ENCODE measurements at regions not wholly inside any gene's neighbourhood (a gene's known extent, or its start where the extent isn't known, plus 50 kb on each side); places are given as distances from the start of the nearest gene placed in this dataset.

DNA sequence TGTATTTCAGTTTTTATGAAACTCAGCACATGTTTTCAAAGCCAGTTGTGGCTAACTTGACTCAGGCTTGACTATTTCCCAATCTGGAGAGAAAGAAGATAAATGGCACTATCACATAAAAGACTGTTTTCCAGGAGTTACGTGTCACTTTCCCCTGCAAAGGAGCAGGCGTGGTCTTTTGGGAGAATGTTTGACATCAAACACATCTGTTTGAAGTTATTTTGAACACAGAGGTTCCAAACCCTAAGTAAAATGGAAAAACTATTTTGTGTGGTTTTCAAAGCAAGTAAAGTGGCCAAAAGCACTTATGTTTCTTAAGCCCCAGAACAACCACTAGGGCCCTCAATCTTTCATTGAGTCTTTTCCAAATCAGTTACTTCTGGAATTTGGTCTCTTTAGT is 89.7 kb downstream of the FOXF2 start:
- no peak overlapping the region for H3K27ac ChIP-seq
- no peaks in the 10 kb centered on the region for H3K27me3 ChIP-seq (ENCODE audit: insufficient read depth, low read depth)
- H3K9ac ChIP-seq = no peak overlapping the region
- no peak overlapping the region for H2AFZ ChIP-seq (ENCODE audit: low read depth)
- H3K4me1 ChIP-seq (ENCODE audit: low read depth, poor library complexity, severe bottlenecking) = no peaks in the 10 kb centered on the region
- no peaks in the 10 kb centered on the region for H4K20me1 ChIP-seq (ENCODE audit: insufficient read depth)
- no peak overlapping the region for H3K4me3 ChIP-seq (IDR thresholded peaks at IDR 0.05; ENCODE audit: insufficient read depth, low read depth, low read length)
- no peak overlapping the region for H3K4me2 ChIP-seq
- TF ChIP-seq, protein P1, sequence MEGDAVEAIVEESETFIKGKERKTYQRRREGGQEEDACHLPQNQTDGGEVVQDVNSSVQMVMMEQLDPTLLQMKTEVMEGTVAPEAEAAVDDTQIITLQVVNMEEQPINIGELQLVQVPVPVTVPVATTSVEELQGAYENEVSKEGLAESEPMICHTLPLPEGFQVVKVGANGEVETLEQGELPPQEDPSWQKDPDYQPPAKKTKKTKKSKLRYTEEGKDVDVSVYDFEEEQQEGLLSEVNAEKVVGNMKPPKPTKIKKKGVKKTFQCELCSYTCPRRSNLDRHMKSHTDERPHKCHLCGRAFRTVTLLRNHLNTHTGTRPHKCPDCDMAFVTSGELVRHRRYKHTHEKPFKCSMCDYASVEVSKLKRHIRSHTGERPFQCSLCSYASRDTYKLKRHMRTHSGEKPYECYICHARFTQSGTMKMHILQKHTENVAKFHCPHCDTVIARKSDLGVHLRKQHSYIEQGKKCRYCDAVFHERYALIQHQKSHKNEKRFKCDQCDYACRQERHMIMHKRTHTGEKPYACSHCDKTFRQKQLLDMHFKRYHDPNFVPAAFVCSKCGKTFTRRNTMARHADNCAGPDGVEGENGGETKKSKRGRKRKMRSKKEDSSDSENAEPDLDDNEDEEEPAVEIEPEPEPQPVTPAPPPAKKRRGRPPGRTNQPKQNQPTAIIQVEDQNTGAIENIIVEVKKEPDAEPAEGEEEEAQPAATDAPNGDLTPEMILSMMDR (conservative IDR thresholded peaks at IDR 0.05; ENCODE audit: low read depth, low read length) = no peak
- no peaks in the 10 kb centered on the region for H3K36me3 ChIP-seq (ENCODE audit: insufficient read depth)
- H3K79me2 ChIP-seq (ENCODE audit: insufficient read depth, low read depth) = no peaks in the 10 kb centered on the region

DNA sequence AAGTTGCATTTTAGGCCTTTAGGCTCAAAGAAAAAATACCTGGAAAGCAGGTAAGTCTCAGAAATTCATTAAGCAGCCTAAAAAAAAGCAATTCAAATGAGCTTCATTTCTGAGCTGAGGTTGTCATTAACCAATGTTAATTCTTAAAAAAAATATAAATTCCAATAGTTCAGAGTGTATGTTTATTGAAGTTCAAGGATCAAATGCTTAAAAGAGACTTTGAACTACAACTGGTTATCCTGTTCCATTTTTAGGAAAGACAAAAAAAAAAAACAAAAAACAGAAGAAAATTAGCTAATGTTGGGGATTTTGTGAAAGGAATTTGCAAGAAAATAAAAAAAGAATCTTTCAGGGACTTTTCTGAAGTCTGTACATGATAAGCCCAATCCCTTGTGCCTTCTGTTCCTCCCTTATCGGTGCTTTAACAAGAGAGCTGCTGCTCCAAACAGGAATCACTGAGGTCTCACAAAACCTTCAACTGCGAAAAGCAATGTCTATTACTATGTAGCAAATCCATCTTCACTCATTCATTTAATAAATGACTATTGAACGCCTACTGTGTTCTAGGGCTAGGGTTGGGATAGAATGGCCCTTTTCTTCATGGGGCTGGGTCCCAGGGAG is 90.3 kb downstream of the FOXF2 start:
- Histone ChIP-seq H3K9ac (no peak overlapping the region), H3K27ac (no peak overlapping the region), H3K4me2 (no peak overlapping the region)

DNA sequence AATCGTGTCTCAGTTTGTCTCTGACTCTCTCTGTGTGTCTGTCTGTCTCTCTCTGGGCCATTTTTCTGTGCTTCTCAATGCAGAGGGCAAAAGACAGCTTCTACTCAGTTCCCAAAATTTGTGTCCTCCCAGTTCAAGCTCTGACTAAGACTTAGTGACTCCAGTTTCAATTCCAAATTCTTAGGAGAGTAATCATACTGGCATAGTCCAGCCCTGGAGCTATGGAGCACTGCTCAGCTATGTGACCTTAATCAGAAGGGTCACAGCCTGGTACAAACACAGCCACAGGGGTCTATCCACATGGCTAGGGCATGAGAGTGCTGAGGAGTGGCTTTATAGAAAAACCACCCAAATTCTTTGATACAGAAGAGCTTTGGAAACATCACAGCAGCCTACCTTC is 91.9 kb downstream of the FOXF2 start:
- Histone ChIP-seq H4K20me1 (ENCODE audit: insufficient read depth) (no peaks in the 10 kb centered on the region), H3K4me3 (IDR thresholded peaks at IDR 0.05; ENCODE audit: insufficient read depth, low read depth, low read length) (no peak overlapping the region), H3K4me2 (no peak overlapping the region), H3K27ac (no peak overlapping the region), H3K9ac (no peak overlapping the region), H3K36me3 (ENCODE audit: insufficient read depth) (no peaks in the 10 kb centered on the region), H3K27me3 (ENCODE audit: insufficient read depth, low read depth) (no peaks in the 10 kb centered on the region), H3K4me1 (ENCODE audit: low read depth, poor library complexity, severe bottlenecking) (no peaks in the 10 kb centered on the region), H2AFZ (ENCODE audit: low read depth) (no peak overlapping the region), H3K79me2 (ENCODE audit: insufficient read depth, low read depth) (no peaks in the 10 kb centered on the region)
- TF ChIP-seq, protein P1 (conservative IDR thresholded peaks at IDR 0.05; ENCODE audit: low read depth, low read length) = no peak

More for the DNA sequence above, 90.3 kb downstream of the FOXF2 start:
- Histone ChIP-seq H3K79me2 (ENCODE audit: insufficient read depth, low read depth) (no peaks in the 10 kb centered on the region), H3K36me3 (ENCODE audit: insufficient read depth) (no peaks in the 10 kb centered on the region), H3K4me3 (IDR thresholded peaks at IDR 0.05; ENCODE audit: insufficient read depth, low read depth, low read length) (no peak overlapping the region), H4K20me1 (ENCODE audit: insufficient read depth) (no peaks in the 10 kb centered on the region), H3K4me1 (ENCODE audit: low read depth, poor library complexity, severe bottlenecking) (no peaks in the 10 kb centered on the region), H3K27me3 (ENCODE audit: insufficient read depth, low read depth) (no peaks in the 10 kb centered on the region), H2AFZ (ENCODE audit: low read depth) (no peak overlapping the region)
- TF ChIP-seq, protein P1 (conservative IDR thresholded peaks at IDR 0.05; ENCODE audit: low read depth, low read length) = no peak

DNA sequence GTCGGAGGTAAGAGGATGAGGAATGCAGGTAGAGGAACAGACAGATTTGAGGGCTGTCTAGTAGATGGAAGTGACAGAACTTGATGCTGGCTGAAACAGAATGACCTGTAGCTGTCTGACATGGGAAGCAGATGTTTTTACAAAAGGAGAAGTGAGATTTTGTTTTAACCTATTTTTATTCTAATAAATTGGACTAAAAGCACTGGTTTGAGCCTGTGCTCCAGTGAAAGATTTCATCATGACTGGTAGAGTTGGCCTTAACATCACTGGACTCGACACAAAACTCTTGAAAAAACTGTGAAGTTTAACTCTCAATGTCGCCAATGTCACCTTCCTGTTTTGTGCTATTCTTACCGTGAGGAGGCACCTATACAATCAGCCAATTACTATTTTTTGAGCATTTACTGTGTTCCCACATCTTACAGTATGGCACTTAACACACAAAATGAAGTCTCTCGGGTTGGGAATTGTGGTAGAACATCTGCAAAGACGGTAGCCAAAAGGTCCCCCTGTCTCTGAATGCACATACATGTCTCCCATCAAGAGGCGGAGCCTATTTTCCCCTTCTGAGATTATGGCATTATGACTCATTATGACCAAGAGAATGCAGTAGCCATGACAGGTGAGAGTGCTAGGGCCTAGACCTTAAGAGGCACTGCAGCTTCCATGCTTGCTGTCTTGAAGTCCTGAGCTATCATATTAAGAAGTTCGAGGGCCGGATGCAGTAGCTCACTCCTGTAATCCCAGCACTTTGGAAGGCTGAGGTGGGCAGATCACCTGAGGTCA is 93.2 kb downstream of the FOXF2 start:
- Histone ChIP-seq H3K79me2 (ENCODE audit: insufficient read depth, low read depth) (no peaks in the 10 kb centered on the region), H3K4me3 (IDR thresholded peaks at IDR 0.05; ENCODE audit: insufficient read depth, low read depth, low read length) (no peak overlapping the region), H4K20me1 (ENCODE audit: insufficient read depth) (no peaks in the 10 kb centered on the region), H3K27ac (no peak overlapping the region), H3K4me1 (ENCODE audit: low read depth, poor library complexity, severe bottlenecking) (no peaks in the 10 kb centered on the region), H3K4me2 (no peak overlapping the region), H3K36me3 (ENCODE audit: insufficient read depth) (no peaks in the 10 kb centered on the region), H3K9ac (no peak overlapping the region), H2AFZ (ENCODE audit: low read depth) (no peak overlapping the region), H3K27me3 (ENCODE audit: insufficient read depth, low read depth) (no peaks in the 10 kb centered on the region)
- TF ChIP-seq, protein P1 (conservative IDR thresholded peaks at IDR 0.05; ENCODE audit: low read depth, low read length) = no peak
